ENCODE measurements at regions not wholly inside any gene's neighbourhood (a gene's known extent, or its start where the extent isn't known, plus 50 kb on each side); places are given as distances from the start of the nearest gene placed in this dataset.

DNA sequence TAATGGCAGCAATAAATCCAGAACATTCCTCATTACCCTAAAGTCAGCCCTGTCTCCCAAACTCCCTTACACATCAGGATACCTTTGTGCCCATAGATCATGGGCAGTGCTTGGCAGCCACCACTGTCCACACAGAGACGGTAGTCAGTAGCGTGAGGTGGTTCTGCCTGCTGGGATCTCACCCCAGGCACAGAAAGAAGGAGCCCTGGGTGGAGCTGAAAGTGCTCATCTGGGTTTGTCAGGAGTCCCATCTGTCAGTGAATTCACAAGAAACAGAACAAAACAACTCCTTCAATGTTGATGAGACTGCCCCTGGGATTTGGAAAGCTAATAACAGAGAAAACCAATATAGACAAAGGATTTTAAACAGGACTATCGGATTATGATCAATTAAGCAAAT lies 90.2 kb upstream of the PRSS58 start:
- ChIA-PET CTCF (interaction anchor here (0.8 to 2.4 kb wide), 5 partner anchors 9 to 372 kb away, joined by 3 to 5 read pairs (median 3); no protein-coding TSS in a partner anchor), POLR2A (no interaction called here)
- TF ChIP-seq, protein P1, sequence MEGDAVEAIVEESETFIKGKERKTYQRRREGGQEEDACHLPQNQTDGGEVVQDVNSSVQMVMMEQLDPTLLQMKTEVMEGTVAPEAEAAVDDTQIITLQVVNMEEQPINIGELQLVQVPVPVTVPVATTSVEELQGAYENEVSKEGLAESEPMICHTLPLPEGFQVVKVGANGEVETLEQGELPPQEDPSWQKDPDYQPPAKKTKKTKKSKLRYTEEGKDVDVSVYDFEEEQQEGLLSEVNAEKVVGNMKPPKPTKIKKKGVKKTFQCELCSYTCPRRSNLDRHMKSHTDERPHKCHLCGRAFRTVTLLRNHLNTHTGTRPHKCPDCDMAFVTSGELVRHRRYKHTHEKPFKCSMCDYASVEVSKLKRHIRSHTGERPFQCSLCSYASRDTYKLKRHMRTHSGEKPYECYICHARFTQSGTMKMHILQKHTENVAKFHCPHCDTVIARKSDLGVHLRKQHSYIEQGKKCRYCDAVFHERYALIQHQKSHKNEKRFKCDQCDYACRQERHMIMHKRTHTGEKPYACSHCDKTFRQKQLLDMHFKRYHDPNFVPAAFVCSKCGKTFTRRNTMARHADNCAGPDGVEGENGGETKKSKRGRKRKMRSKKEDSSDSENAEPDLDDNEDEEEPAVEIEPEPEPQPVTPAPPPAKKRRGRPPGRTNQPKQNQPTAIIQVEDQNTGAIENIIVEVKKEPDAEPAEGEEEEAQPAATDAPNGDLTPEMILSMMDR (IDR thresholded peaks at IDR 0.05; ENCODE audit: control extremely low read depth, extremely low read depth, low read depth, missing control alignments) = no peak
- no peak for DNase-seq (ENCODE audit: extremely low spot score)

DNA sequence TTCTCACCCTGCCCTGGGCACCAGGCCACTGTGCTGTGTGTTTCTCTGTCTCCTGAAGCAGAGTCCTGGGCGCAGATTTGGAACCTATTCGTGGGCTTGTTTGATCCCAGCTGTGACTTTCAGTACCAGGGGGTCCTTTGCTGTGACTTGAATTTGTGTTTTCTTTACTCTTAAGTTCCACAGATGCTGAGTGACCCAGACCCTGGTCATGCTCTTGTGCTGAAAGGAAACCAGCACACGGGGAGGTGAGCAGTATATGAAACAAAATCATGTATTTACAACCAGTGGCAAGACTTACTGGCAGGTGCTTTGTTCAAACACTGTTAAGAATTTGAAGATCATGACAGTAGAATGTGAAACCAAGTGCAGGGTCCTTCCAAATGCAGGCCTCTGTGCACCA lies 89.2 kb upstream of the PRSS58 start:
- ChIA-PET POLR2A (interaction anchor here (0.6 kb wide), 1 partner anchor 1202 kb away, joined by 5 read pairs; no protein-coding TSS in a partner anchor), CTCF (interaction anchor here (1.1 to 2.8 kb wide), 9 partner anchors 8 to 371 kb away, joined by 3 to 23 read pairs (median 3); no protein-coding TSS in a partner anchor)
- TF ChIP-seq, protein P1 (IDR thresholded peaks at IDR 0.05; ENCODE audit: control extremely low read depth, extremely low read depth, low read depth, missing control alignments) = no peak
- no peak for DNase-seq (ENCODE audit: extremely low spot score)

DNA sequence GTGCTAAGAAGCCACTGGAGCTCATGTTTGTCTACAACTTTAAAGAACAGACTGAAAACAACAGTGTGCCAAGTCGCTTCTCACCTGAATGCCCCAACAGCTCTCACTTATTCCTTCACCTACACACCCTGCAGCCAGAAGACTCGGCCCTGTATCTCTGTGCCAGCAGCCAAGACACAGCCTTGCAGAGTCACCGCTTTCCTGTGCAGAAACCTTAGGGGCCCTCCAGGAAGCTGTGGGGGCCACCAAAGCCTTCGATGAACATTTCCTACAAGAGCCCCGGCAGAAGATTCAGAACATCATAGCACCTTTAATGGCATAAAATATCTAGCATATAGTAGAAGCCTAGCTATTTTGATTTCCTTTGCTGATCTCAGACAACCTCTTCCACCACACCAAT lies 88.0 kb upstream of the PRSS58 start:
- no peak for DNase-seq (ENCODE audit: extremely low spot score)
- ChIA-PET CTCF (interaction anchor here (0.8 to 2.8 kb wide), 4 partner anchors 9 to 113 kb away, joined by 3 to 23 read pairs (median 4); no protein-coding TSS in a partner anchor), POLR2A (no interaction called here)
- TF ChIP-seq, protein P1 (IDR thresholded peaks at IDR 0.05; ENCODE audit: control extremely low read depth, extremely low read depth, low read depth, missing control alignments) = no peak

DNA sequence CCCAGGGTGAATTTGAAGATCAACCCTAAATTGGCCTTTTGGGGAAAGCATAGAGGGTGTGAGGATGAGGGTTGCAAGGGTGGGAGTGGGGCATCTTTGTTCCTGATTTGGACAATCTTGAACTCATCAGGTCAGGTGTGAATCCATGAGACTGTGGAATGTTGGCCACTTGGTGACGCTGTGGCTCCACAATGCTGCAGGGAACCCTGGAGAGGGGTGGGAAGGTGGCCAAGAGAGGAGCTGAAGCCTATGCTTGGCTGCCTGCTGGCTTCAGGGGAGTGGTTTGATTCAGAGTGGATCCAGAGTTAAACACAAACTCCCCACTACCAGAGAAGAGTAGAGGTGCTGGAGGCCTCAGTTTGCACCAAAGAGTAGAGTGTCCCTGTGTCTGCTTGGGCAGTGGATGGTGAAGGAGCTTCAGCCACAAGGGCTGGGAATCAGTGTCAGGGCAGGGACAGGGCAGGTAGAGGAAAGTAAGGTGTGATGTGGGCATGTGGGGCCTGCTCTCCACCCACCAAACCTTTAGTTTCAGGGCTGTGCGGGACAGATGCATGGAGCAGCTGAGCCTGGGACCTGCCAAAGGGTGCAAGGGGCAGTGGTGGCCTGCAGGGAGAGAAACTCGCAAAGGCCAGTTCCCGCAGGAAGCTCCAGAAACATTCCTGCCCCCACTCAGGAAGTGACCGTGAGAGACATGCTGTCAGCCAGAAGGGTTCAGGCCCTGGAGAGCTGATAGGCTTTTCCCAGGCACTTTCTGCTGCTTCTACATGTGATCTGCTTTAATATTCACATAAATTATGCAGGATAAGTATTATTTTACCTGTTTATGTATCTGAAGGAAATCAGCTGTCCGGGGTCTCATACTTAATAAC lies 81.0 kb upstream of the PRSS58 start:
- no peak for DNase-seq (ENCODE audit: extremely low spot score)
- ChIA-PET CTCF (interaction anchor here (0.6 to 2.3 kb wide), 2 partner anchors 12 to 181 kb away, joined by 3 to 8 read pairs; no protein-coding TSS in a partner anchor), POLR2A (no interaction called here)
- TF ChIP-seq, protein P1 (IDR thresholded peaks at IDR 0.05; ENCODE audit: control extremely low read depth, extremely low read depth, low read depth, missing control alignments) = no peak

DNA sequence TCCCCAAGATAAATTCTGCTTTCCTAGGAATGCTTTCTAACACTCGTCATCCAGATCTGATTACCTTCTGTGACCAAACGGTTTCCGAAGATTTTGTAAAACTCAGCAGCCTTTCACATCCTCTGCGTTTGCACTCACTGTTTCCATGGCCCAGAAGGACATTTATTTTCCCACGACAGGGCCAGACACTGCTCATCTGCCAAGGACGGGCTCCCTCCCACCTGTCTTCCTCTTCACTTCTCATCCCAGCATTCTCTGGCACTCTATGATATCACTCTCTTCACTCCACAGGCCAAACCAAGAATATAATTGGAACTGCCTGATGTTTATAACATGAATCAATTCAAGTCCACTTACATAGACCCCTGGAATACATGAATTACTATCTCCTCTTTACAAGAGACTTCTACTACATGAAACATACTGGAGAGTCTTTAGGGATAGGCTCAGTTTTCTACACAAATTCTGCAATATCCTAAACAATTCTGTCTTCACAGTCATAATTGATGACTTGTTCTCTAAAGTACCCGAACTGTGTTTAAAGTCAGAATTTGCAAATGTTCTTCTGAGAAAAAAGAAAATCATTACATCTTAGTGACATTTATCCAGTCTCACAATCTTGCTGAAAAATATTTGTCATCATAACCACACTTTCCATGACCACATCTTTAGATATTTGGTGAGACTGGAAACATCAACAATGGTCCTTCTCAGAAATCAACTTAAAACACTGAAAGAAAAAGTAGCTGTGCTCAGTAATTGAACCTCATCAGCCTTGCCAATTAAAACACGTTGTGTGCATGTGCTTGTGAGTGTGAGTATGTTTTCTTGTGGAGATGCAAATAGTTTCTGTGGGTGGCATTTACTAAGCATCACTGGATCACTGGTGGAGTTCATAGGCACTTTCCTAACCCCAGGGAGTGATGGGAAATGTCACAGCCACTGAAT lies 79.5 kb upstream of the PRSS58 start:
- ChIA-PET POLR2A (no interaction called here), CTCF (interaction anchor here (1.2 to 2.3 kb wide), 2 partner anchors 8 to 13 kb away, joined by 3 to 8 read pairs; no protein-coding TSS in a partner anchor)
- no peak for DNase-seq (ENCODE audit: extremely low spot score)
- TF ChIP-seq, protein P1 (IDR thresholded peaks at IDR 0.05; ENCODE audit: control extremely low read depth, extremely low read depth, low read depth, missing control alignments) = no peak

DNA sequence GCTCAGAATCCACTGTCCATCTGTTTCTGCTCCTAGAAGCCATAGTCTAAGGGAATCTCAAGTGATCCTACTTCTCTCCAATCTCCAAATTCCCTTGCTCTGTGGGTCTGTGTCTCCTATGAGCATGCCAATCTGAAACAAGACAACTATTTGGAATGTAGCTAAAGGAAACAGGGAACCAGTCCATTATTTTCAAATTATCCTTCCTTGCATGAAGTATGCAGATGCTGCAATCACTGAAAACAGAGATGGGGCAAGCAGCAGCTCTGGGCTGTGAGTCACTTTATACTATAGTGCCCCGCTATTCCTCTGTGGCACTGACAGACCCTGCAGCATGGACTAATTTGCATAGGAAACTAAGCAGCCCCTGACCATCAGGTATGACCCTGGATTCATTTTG lies 76.9 kb upstream of the PRSS58 start:
- TF ChIP-seq, protein P1 (IDR thresholded peaks at IDR 0.05; ENCODE audit: control extremely low read depth, extremely low read depth, low read depth, missing control alignments) = no peak
- ChIA-PET POLR2A (no interaction called here), CTCF (interaction anchor here (1.0 to 1.3 kb wide), 4 partner anchors 12 to 32 kb away, joined by 3 to 4 read pairs (median 4); no protein-coding TSS in a partner anchor)
- no peak for DNase-seq (ENCODE audit: extremely low spot score)
